Stimulated activated CD8-positive, alpha-beta memory T cell treated with anti-CD3 and anti-CD28 coated beads, Interleukin-7, amount 100 ng/mL, for 48 hours (primary cell): ENCODE measurements at regions not wholly inside any gene's neighbourhood (a gene's known extent, or its start where the extent isn't known, plus 50 kb on each side); places are given as distances from the start of the nearest gene placed in this dataset.
"Not testable (repeated sequence)": the region's sequence is repeated elsewhere in the genome, so short reads cannot be mapped to it uniquely, and the experiment has no call there.

Experiments used
- DNase-seq, 2 donors: peaks; one replicate each; pipeline ENCODE4 v3.0.0-alpha.2; 2020; ENCODE audit warnings: low read depth in 1 of 2; ENCODE audit errors: extremely low read depth in 1 of 2

GRCh38 chr10:121262774-121263430, 335.3 kb downstream of the FGFR2 start:
- no peak for DNase-seq

DNA sequence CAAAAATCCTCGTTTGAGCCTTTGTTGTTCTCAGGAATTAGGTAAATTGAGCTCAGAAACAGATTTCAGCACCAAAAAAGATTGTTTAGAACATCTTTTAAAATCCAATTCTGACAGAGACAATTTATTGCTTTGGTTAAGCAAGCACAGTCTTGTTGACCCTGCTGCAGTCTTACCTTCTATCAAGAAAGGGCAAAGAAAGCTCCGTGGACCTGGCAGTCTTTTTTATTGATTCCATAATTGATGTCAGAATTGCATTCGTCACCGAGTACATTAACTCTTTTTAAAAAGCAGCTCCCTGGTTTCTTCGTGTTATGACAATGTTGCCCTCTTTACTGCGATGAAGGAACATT, 334.8 kb downstream of the FGFR2 start:
- no peak for DNase-seq

DNA sequence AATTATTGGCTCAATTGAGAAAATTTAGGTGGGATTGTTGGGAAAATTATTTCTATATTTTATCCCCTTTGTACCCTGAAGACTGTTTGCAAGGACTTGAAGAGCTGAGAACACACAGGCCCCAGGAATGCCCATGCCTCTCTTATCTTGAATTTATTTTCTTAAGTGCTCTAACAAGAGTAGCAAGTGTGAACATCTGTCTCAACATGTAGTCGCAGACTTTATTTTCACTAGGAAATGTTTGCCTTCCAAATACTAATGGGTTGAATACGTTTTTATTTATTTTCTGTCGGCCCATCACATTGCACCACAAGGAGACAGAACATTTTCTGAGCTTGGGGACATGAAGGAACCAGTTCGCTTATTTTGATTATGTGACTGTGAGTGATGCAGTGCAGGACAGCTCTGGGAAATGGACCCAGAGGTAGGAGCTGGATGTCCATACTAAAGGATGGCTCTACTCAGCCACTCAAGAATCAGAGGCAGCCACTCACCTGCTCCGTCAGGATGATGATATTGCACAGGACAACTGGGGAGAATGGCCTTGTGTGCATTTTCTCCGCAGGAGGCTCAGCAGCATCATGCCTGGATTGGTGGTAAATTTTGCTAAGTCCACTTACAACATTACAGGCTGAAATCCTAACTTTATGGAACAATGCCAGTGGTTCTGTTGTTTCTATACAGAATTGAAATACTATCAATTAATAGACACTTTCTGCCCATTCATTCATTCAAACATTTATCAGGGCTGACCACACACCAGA, 332.7 kb downstream of the FGFR2 start:
- DNase-seq, result no peak

GRCh38 chr10:121266370-121266769, 331.9 kb downstream of the FGFR2 start:
- DNase-seq, result no peak

DNA sequence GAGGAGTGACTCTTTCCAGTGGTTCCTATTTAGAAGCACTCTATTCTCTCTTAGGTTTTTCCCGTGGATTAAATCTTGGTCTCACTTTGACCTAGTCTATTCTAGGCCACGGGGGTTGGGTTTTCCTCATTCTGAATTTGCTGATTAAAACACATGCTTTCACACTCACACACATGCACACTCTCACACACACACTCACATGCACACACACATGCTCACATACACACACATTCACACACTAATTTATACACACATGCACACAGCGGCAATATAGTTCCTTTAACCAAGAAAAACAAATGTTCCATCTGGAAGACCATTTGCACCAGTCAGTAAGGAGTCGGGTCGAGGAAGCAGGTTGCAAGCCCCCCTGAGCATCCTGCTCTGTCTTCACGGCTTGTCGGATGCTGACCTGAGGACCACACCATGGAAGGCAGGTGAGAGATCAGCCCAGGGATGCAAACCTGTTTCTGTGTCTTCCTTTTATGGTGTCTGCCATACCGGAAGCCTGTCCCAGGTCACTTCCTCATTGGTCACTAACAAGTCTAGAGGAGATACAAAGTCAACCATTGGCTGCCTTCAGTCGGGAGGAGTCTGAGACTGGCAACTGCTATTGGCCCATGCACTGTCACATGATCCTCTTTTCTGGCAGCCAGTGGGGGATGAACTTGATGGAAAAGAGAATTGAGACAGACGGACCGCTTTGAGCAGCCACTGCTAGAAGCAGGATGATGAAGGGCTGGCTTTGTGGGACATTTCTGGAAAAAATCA, 330.8 kb downstream of the FGFR2 start:
- DNase-seq, result no peak

GRCh38 chr10:121268363-121268762, 329.9 kb downstream of the FGFR2 start:
- no peak for DNase-seq

DNA sequence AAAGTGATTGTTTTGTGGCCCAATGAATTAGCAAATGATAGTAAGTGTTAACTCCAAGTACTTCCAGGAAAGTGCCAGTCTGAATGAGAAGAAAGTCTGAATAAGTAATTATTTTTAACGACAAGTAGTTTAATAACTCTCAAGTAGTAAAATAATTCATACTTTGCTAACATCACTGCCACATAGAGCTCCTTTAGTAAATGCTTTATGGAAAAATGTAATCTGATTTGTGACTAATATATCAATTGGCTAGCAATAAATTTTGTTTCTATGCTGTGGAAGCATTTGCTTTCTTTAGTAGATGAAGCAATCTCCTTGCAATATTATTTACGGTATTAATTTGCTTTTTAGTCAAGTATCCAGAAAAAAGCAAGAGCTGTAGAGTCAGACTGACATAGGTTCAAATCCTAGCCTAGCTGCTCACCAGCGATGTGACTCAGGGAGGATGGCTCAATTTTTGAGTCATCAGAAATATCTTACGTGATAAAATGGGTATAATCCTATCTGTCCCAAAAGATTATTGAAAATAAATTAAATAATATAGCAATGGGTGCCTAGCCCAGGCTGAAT, 329.3 kb downstream of the FGFR2 start:
- DNase-seq, result no peak

DNA sequence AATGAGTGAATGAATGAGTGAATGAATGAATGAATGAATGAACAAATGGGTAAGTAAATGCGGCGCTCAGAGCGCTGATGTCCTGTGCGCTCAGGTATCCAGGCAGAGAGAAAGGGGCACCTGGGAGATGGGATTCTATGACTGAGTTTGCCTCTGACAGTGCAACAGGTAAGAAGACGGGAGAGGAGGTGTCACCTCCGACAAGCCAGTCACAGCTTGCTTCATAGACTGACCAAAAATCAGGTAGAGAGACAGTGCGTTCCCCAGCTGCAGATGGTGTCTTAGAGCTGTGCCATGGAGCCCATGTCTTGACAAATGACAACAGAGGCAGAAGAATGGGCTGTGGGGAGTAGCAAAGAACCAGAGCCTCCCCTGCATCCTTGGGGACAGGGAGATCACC, 327.3 kb downstream of the FGFR2 start:
- DNase-seq, result no peak

GRCh38 chr10:121276046-121276445, 322.2 kb downstream of the FGFR2 start:
- DNase-seq, result no peak

- no peak for DNase-seq
These were observed 321.4 kb downstream of the FGFR2 start for GRCh38 chr10:121276822-121277221.

- DNase-seq, result not testable (repeated sequence)
These were observed 319.9 kb downstream of the FGFR2 start for GRCh38 chr10:121278386-121278785.

DNA sequence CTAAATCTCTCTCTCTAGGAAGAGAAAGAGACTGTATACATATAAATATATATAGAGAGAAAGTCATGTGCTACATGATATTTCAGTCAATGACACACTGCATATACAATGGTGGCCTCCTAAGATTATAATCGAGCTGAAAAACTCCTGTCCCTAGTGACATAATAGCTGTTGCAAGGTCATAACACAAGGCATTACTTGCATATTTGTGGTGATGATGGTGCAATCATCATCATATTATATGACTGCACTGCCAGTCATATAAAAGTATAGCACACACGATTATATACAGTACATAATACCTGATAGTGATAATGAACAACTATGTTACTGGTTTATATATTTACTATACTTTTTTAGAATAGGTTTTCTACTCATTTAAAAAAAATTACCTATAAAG, 316.7 kb downstream of the FGFR2 start:
- no peak for DNase-seq

DNA sequence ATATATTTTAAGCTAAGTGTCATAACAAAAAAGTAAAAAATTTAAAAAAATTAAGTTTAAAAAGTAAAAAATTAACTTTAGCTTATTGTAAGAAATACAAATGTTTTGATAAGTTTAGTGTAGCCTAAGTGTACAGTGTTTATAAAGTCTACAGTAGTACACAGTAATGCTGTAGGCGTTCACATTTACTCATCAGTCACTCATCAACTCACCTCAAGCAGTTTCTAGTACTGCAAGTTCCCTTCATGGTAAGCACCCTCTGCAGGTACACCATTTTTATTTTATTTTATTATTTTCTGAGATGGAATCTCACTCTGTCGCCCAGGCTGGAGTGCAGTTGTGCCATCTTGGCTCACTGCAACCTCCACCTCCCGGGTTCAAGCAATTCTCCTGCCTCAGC, 316.0 kb downstream of the FGFR2 start:
- DNase-seq, result no peak

GRCh38 chr10:121282797-121283515, 315.3 kb downstream of the FGFR2 start:
- DNase-seq, result no peak

DNA sequence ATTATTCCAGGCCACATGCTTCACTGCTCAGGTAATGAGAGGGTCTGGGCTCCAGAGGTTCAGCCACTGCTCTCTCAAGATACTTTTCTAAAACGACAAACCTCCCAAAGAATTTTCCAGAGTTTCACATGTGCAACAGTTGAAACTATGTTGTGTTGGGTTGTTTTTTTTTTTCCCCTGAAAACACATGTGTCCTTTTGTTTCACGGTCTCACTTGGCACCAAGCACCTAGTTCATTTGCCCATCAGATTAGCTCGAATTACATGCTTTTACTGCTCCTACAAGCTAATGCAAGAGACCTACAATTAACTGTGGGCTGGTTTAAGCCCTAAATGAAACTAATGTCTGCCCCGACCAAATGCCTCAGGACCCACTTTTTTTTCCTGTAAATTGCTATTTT, 313.3 kb downstream of the FGFR2 start:
- no peak for DNase-seq

- DNase-seq, result no peak
These were observed 312.6 kb downstream of the FGFR2 start for GRCh38 chr10:121285406-121286196.

DNA sequence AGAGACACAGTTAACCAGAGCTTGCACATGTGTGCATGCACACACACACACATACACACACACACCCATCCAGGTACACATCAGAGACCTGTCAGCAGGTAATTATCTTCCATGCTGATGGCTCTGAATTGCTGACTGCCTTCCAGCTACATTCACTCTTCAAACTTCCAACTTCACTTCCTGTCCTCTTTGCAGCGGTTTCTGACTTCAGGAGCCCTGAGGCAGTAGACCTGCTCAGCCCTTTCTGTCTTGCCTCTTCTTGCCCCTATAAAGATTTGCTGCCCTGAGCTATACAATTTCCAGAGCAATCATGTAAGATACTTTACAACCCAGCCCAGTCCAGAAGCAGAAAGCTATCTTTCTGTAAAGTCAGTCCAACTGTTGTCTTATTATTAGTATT, 310.2 kb downstream of the FGFR2 start:
- DNase-seq, result no peak

- no peak for DNase-seq
These were observed 309.2 kb downstream of the FGFR2 start for GRCh38 chr10:121288864-121289661.

DNA sequence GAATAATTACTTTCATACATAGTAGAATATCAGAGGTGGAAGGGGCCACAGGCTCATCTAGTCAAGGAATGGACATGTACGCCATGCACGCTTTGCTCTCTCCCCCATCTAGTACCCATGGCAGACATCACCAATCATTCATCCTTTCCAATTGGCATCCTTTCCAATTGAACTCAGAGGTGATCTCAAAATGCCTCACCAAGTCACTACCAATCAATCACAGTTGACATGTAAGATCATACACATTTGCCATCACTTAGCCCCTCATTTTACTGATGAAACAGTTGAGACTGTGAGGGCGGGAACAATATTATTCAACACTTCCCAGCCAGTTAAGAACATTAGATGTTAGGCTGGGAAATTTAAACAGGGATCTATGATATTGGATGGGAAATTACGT, 308.4 kb downstream of the FGFR2 start:
- no peak for DNase-seq
